ENCODE measurements at regions not wholly inside any gene's neighbourhood (a gene's known extent, or its start where the extent isn't known, plus 50 kb on each side); places are given as distances from the start of the nearest gene placed in this dataset.
"Not testable (repeated sequence)": the region's sequence is repeated elsewhere in the genome, so short reads cannot be mapped to it uniquely, and the experiment has no call there.

- no peak for DNase-seq
- no peak for ATAC-seq
- Histone ChIP-seq H3K4me3 (no peak overlapping the region), H3K36me3 (no peaks in the 10 kb centered on the region), H3K27me3 (no peaks in the 10 kb centered on the region), H3K27ac (no peak overlapping the region), H3K9me3 (no peaks in the 10 kb centered on the region), H3K4me1 (no peaks in the 10 kb centered on the region)
- intact Hi-C loops (cut with DNase I) = no loop called here
- WGBS, 2 donors = 82 to 92% methylated on average over 1 of the region's 1 CpG
- TF ChIP-seq CTCF (IDR thresholded peaks at IDR 0.05) = no peak
Observed at GRCh38 chr21:20167059-20167458, 831.1 kb upstream of the NCAM2 start.

GRCh38 chr21:20169812-20170576, 828.2 kb upstream of the NCAM2 start:
- no peaks in the 10 kb centered on the region for H3K9me3 ChIP-seq
- no peak for ATAC-seq
- H3K27me3 ChIP-seq = no peaks in the 10 kb centered on the region
- DNase-seq = no peak
- H3K4me1 ChIP-seq = no peaks in the 10 kb centered on the region
- intact Hi-C loops (cut with DNase I) = no loop called here
- WGBS, 2 donors = 78 to 81% methylated on average over 3 of the region's 3 CpGs
- H3K36me3 ChIP-seq = no peaks in the 10 kb centered on the region
- no peak for TF ChIP-seq CTCF (IDR thresholded peaks at IDR 0.05)
- H3K27ac ChIP-seq = no peak overlapping the region
- H3K4me3 ChIP-seq = no peak overlapping the region

DNA sequence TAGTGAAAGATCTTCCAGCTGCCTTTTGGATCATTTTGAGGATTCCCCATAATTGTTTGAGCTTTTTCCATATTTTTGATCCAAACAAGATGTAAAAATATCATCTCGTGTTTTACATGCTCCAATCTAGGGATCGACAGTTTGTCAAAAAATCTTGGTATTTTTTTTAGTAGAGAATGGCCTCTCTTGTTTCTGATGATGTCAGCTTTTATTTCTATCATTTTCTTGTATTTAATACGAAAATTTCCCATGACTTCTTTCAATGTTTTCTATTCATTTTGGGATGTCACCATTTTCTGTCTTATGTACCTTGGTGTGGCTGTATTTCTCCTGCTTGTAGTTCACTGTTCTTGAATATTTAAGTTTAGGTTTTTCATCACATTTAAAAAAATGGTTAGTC, 812.0 kb upstream of the NCAM2 start:
- DNase-seq (no peak), ATAC-seq (no peak)
- intact Hi-C loops (cut with DNase I) = loop anchor here in 1 of 10 donors (5.0 kb wide), 1 partner anchor 201 kb away; no protein-coding TSS in a partner anchor
- Histone ChIP-seq H3K36me3 (no peaks in the 10 kb centered on the region), H3K4me3 (no peak overlapping the region), H3K27ac (no peak overlapping the region), H3K27me3 (no peaks in the 10 kb centered on the region), H3K4me1 (no peaks in the 10 kb centered on the region), H3K9me3 (peaks cover 0 to 46% (median 4%) of the 10 kb centered on the region in 11 donors)
- no peak for TF ChIP-seq CTCF (IDR thresholded peaks at IDR 0.05)
- WGBS, 2 donors = 39 to 40% methylated on average over 3 of the region's 3 CpGs

DNA sequence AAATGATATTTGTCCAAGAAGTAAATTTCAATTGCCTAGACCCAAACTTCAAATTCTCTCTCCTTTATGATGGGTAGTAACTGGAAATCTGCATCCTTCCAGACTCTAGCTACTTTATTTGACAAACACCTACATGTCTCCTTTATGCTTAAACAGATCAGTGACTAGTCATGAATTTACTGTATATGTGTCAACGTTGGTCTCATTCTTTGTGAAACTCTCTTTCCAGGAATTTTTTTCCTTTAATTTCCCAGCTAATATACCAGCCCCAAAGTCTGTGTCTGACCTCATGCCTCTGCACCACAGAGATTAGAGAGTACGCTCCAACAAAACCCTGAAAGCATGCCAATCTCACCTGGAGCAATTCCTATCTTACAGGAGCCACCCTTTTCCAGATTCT, 811.2 kb upstream of the NCAM2 start:
- Histone ChIP-seq H3K4me3 (no peak overlapping the region), H3K27ac (no peak overlapping the region), H3K9me3 (peaks cover 0 to 43% (median 4%) of the 10 kb centered on the region in 11 donors), H3K36me3 (no peaks in the 10 kb centered on the region), H3K27me3 (no peaks in the 10 kb centered on the region), H3K4me1 (no peaks in the 10 kb centered on the region)
- no peak for ATAC-seq
- TF ChIP-seq CTCF (IDR thresholded peaks at IDR 0.05) = no peak
- intact Hi-C loops (cut with DNase I) = loop anchor here in 1 of 10 donors (5.0 kb wide), 1 partner anchor 200 kb away; no protein-coding TSS in a partner anchor
- no peak for DNase-seq
- 57 to 64% methylated on average over 2 of the region's 2 CpGs for WGBS, 2 donors

- H3K4me3 ChIP-seq; H3K27me3 ChIP-seq; ATAC-seq; intact Hi-C loops (cut with DNase I); H3K9me3 ChIP-seq; H3K36me3 ChIP-seq; DNase-seq; H3K27ac ChIP-seq; H3K4me1 ChIP-seq: not testable (repeated sequence)
- 95 to 96% methylated on average over 3 of the region's 4 CpGs for WGBS, 2 donors
Observed at GRCh38 chr21:20201323-20201722, 796.9 kb upstream of the NCAM2 start.
